Stimulated activated CD4-positive, alpha-beta T cell treated with anti-CD3 and anti-CD28 coated beads, Interleukin-12 subunit alpha, Interleukin-12 subunit beta, amount 100 ng/mL, for 4 hours (primary cell): ENCODE measurements at regions not wholly inside any gene's neighbourhood (a gene's known extent, or its start where the extent isn't known, plus 50 kb on each side); places are given as distances from the start of the nearest gene placed in this dataset.

Experiments
- DNase-seq: peaks from one replicate; pipeline ENCODE4 v3.0.0-alpha.2; 2020

GRCh38 chr21:28781602-28782276 lies 210.9 kb downstream of the LTN1 start:
- DNase-seq, result no peak

- DNase-seq, result no peak
These were observed 212.8 kb downstream of the LTN1 start for GRCh38 chr21:28779914-28780313.

- DNase-seq, result no peak
These were observed 216.4 kb downstream of the LTN1 start for GRCh38 chr21:28776251-28776650.

- no peak for DNase-seq
These were observed 217.6 kb downstream of the LTN1 start for GRCh38 chr21:28775071-28775470.

- no peak for DNase-seq
These were observed 219.6 kb downstream of the LTN1 start for GRCh38 chr21:28773036-28773435.

GRCh38 chr21:28771790-28772501 lies 220.7 kb downstream of the LTN1 start:
- DNase-seq, result no peak

GRCh38 chr21:28770867-28771661 lies 221.6 kb downstream of the LTN1 start:
- no peak for DNase-seq

- DNase-seq, result no peak
These were observed 223.0 kb downstream of the LTN1 start for GRCh38 chr21:28769683-28770082.

- no peak for DNase-seq
These were observed 223.9 kb downstream of the LTN1 start for GRCh38 chr21:28768753-28769152.

- no peak for DNase-seq
These were observed 225.2 kb downstream of the LTN1 start for GRCh38 chr21:28767523-28767922.

- no peak for DNase-seq
These were observed 228.8 kb downstream of the LTN1 start for GRCh38 chr21:28763809-28764418.

- DNase-seq, result no peak
These were observed 230.3 kb downstream of the LTN1 start for GRCh38 chr21:28762357-28762735.

GRCh38 chr21:28761674-28762356 lies 230.9 kb downstream of the LTN1 start:
- DNase-seq, result no peak

GRCh38 chr21:28758883-28759242 lies 233.8 kb downstream of the LTN1 start:
- no peak for DNase-seq

- DNase-seq, result no peak
These were observed 234.4 kb downstream of the LTN1 start for GRCh38 chr21:28758042-28758882.

- DNase-seq, result no peak
These were observed 237.8 kb downstream of the LTN1 start for GRCh38 chr21:28754862-28755261.

GRCh38 chr21:28754127-28754611 lies 238.5 kb downstream of the LTN1 start:
- DNase-seq, result no peak

- DNase-seq, result no peak
These were observed 240.5 kb downstream of the LTN1 start for GRCh38 chr21:28752131-28752530.

- DNase-seq, result no peak
These were observed 241.5 kb downstream of the LTN1 start for GRCh38 chr21:28751176-28751575.

- DNase-seq, result no peak
These were observed 242.1 kb downstream of the LTN1 start for GRCh38 chr21:28750565-28750964.

GRCh38 chr21:28749536-28749935 lies 243.1 kb downstream of the LTN1 start:
- no peak for DNase-seq

- no peak for DNase-seq
These were observed 245.2 kb downstream of the LTN1 start for GRCh38 chr21:28747464-28747863.
